ENCODE measurements at regions not wholly inside any gene's neighbourhood (a gene's known extent, or its start where the extent isn't known, plus 50 kb on each side); places are given as distances from the start of the nearest gene placed in this dataset.
"Not testable (repeated sequence)": the region's sequence is repeated elsewhere in the genome, so short reads cannot be mapped to it uniquely, and the experiment has no call there.

DNA sequence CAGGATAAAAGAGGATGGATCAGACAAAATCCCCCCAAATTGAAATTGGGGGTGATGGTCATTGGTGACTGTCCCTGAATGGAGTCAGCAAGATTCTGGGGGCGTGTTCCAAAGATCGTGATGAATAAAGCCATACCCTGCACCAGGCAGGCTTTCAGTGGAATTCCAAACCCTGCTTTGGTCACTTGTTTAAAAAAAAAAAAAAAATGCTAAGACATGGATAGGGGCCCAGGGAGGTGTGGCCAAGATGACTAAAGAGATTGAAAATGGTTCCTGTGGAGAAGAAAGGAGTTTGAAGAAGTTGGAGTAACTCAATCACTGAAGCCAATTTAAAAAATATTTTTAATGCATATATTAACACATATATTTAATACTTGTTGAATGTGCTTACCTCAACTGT is 161.4 kb upstream of the KCNG1 start:
- DNase-seq: no peak

DNA sequence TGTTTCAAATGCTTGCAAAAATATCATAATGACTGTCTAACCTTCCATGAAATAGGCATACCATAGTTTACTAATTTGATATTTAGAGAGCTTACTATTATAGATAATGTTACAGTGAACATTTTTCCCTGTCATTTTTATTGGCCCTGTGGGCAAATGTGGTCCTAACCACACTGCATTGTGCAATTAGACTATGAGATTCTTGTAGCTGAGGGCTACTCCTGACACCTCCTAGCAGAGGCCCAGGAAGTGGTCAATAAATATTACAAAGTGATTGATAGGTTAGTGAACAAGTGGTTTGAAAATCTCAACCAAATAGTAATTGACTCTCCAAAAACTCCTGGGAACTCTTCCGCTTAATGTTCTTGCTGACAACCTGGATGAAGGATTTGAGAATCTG is 160.5 kb upstream of the KCNG1 start:
- no peak for DNase-seq

GRCh38 chr20:51182571-51182970 is 159.7 kb upstream of the KCNG1 start:
- no peak for DNase-seq

GRCh38 chr20:51178153-51178552 is 155.2 kb upstream of the KCNG1 start:
- DNase-seq: no peak

GRCh38 chr20:51176876-51177275 is 154.0 kb upstream of the KCNG1 start:
- DNase-seq: no peak

DNA sequence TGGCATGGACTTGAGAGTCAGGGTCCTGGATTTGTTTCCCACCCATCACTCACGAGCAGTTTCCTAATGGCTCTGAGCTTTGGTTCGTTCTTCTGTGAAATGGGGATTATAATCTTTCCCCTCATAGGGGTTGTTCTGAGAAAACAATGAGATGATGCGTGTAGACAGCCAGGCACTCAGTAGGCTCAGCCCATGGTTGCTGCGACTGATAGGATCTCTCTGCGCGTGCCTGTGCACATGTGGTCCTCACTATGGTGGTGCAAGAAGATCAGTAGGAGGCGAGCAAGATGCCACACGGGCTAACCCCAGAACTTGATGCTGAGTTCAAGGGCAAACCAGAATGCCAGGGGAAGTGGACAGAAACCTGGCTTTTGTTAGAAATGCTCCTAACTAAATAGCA is 153.5 kb upstream of the KCNG1 start:
- DNase-seq: no peak

GRCh38 chr20:51175724-51176123 is 152.8 kb upstream of the KCNG1 start:
- no peak for DNase-seq

DNA sequence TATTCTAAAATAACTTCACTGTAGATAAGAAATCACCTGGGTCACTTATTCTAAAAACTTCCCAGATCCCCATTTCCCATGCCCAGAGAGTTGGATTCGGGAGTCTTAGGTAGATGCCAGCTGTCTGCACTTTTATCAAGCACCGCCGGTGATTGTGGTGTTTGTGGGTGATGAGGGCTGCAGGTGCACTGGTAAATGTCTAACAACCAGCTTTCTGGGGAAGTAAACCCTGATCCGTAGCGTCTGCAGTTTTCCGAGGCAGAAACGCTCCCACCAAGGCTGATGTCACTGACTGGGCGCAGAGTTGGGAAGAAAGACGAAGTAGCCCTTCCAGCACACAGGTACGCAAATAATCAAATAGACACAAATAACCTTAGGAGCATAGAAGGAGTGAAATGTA is 152.2 kb upstream of the KCNG1 start:
- DNase-seq: no peak

- DNase-seq: no peak
These were observed 151.6 kb upstream of the KCNG1 start for GRCh38 chr20:51174536-51174935.

DNA sequence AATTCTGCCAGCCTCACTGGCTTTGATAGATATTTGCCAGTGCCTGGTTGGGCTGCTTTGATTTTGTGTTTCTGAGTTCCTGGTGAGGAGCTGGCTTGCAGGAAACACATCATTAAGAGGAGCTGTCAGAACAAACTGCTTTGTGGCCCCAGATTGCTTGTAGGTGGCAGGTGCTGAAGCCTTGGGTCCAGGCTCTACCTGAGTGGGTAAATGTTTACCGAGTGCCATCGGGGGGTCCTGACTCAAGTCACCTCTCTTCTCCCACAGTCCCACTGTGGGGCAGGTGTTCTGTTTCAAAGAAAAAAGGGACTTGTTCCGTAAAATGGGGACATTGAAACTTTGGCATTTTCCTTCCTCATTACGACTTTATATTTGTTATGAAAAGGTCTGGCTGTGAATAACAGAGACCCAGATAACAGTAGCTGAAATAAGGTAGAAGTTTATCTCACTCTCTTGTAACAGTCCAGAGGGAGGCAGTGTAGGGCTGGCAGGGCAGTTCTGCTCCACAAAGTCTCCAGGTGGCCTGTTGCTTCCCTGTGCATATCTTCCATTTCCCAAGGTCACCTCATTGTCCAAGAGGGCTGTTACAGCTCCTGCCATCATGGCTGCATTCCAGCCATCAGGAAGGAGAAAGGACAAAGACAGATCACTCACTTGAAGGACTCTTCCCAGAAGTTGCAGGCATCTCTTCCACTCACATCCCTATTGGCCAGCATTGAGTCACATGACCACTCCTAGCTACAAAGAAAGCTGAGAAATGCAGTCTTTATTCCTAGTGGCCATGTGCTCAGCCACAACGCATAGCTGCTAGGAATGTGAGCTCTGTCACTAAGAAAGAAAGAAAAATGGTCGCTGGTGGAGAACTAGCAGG is 149.9 kb upstream of the KCNG1 start:
- no peak for DNase-seq

DNA sequence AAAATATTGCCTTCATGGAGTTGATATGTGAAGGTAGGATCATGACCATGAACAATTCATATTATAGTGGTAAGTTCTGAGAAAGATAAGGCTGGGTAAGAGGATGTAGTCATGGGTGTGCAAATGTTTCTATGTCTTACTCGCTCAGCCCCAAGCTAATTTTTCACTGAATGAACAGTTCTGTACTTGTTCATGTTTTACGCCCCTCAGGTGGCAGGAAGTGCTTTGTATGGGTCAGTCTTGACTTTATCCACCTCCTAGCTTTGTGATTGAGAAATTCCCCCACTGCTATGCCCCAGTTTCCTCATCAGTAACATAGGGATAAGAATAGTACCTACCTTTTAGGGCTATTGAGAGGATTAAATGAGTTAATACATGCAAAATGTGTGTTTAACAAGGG is 148.2 kb upstream of the KCNG1 start:
- DNase-seq: no peak

DNA sequence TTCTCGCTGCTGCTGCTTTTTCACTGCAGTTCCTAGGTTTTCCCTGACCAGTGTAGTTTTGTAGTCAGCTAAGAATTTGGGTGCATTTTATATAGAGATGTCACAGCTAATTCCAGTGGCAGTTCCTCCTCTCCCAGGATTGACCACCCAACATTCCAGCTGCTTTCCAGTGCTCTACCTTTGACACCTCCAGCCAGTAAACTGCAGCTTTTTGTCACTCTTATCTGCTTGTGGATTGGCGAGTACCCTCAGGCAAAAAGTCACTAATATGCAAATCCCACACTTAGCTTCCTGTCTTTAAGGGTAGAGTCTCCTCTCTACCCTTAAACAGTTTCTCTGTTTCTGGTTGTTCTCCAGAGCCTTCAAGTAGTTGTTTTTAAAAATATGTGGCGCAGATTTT is 146.9 kb upstream of the KCNG1 start:
- no peak for DNase-seq

GRCh38 chr20:51167911-51168310 is 145.0 kb upstream of the KCNG1 start:
- DNase-seq: not testable (repeated sequence)

DNA sequence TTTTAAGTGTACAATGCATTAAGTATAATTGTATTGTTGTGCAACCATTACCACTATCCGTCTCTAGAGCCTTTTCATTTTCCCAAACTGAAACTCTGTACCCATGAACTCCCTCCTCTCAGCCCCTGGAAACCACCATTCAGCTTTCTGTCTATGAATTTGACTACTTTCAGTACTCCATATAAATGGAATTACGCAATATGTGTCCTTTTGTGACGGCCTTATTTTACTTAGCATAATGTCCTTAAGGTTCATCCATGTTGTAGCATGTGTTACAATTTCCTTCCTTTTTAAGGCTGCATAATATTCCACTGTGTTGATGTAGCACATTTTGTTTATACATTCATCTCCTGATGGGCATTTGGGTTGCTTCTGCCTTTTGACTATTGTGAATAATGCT is 143.6 kb upstream of the KCNG1 start:
- DNase-seq: no peak

DNA sequence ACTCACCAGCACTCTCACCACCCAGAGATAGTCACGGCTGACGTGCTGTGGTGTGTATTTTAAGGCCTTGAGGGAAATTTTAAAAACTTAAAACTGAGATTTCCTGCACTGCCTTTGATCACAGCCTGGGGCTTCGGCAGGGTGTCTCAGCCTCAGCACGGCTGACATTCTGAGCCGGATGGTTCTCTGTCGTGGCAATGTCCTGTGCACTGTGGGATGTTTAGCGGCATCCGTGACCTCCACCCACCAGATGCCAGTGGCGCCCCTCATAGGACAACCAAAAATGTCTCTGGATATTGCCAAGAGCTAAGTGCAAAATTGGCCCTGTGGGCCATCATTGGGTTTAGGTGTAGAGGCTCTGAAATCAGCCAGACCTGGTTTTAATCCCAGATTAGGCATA is 142.2 kb upstream of the KCNG1 start:
- no peak for DNase-seq

GRCh38 chr20:51164731-51165130 is 141.8 kb upstream of the KCNG1 start:
- DNase-seq: no peak

GRCh38 chr20:51163996-51164600 is 141.2 kb upstream of the KCNG1 start:
- no peak for DNase-seq

- no peak for DNase-seq
These were observed 139.1 kb upstream of the KCNG1 start for GRCh38 chr20:51162015-51162414.

DNA sequence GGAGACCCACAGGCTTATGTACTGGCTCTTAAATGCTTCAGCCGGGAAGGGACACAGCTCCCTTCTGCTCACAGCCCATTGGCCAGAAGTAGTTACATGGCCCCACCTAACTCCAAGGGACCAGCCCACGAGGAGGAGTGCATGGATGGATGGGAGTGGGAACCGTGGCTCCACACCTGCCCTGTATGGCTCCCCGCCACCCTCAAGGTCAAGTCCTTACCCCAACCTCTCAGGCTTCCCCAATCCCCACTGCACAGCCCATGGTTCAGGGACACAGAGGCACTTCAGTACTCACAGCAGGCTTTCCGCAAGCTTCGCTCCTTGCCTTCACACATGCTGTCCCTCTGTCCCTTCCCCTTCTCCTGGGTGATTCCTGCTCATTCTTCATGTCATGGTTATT is 137.9 kb upstream of the KCNG1 start:
- DNase-seq: no peak

DNA sequence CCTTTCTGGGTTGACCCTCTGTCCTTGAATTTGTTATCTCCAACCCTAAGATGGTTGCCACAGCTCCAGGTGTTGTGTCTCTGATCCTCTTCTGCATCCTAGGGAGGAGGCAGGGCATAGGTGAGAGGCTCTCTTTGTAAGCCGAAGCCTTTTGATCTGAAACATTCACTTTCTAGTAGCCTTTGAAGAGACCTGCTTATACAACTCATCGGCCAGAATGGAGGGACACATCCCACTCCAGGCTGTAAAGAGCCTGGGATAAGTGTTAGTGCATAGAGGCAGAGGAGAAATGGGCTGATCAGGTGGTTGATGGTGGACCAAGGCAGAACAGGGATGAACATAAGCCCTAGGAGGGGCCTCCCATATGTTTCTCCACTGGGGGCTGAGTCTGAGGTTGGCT is 137.1 kb upstream of the KCNG1 start:
- DNase-seq: no peak

GRCh38 chr20:51159303-51159702 is 136.4 kb upstream of the KCNG1 start:
- no peak for DNase-seq

DNA sequence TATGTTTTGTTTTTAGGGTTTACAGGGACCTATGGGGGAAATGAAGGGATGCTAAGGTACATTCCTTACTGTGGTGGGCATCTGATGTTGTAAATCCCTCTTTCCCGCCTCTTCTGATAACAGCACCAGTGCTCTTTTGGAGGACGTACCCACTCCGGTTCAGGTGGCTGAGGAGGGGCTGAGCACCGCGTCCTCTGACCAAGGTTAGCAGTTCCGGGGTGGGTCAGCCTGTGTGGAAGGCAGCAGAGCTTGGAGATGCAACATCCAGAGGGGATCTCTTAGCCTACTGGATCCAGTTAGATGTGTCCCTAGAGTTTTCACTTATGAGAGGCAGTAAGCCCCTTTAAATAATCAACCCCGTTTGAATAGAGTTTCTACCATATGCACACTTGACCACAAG is 135.3 kb upstream of the KCNG1 start:
- DNase-seq: no peak

- DNase-seq: no peak
These were observed 133.4 kb upstream of the KCNG1 start for GRCh38 chr20:51156041-51156982.

All from GOT3 (cell line).